Stimulated activated CD8-positive, alpha-beta memory T cell treated with anti-CD3 and anti-CD28 coated beads, Interleukin-2, amount 100 ng/mL, for 48 hours (primary cell): ENCODE measurements at regions not wholly inside any gene's neighbourhood (a gene's known extent, or its start where the extent isn't known, plus 50 kb on each side); places are given as distances from the start of the nearest gene placed in this dataset.
"Not testable (repeated sequence)": the region's sequence is repeated elsewhere in the genome, so short reads cannot be mapped to it uniquely, and the experiment has no call there.

Source experiments
- DNase-seq, 2 donors: peaks; one replicate each; pipeline ENCODE4 v3.0.0-alpha.2; 2020; ENCODE audit warnings: low read depth in 2 of 2

DNA sequence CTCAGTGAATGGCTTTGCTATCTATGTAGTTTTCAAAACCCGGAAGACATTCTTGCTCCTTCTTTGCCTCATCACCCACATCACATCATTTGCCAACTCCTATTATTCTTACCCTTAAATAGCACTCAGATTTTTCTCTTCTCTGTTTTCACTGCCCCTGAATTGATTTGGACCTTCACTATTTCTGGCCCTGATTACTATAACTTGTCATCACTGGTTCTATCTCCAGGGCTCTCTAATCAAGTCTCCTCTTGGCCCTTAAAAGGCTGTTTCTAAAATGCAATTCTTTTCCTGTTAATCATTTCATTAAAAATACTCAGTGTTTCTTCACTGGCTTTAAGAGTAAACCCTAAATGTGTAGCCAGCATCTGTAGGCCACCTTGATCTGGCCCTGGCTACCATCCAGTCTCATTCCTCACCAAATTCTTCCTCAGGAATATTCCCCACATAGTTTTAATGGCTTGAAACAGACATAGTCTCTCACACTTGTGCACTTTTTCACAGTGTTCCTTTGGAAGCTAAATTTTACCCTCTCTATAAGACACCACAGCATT is 437.1 kb upstream of the CBLB start:
- no peak for DNase-seq

DNA sequence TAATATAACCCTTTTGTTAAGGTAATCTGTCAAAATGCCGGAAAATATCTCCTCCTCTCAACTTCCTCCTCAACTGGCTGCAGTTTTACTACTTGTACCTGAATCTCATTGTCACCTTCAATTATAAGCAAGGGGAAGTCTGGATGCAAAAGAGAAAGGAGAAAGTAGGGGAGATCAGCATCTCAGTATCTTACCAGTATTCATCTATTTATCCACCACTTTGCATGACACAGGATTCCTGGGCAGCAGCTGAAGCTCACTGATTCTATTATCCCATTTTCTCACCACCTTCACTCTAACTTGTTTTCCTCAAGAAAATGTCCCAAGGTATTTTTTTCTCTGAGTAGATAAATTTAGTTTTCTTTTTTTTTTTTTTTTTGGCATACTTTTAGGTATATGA is 440.5 kb upstream of the CBLB start:
- DNase-seq: no peak

DNA sequence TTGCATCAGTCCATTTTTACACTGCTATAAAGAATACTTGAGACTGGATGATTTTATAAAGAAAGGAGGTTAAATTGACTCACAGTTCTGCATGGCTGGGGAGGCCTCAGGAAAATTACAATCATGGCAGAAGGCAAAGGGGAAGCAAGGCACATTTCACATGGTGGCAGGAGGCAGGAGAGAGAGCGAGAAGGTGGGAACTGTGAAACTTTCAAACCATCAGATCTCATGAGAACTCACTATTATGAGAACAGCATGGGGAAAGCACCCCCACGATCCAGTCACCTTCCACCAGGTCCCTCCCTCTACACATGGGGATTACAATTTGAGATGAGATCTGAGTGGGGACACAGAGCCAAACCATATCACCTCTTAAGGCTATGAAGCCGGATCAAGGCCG is 441.0 kb upstream of the CBLB start:
- not testable (repeated sequence) for DNase-seq

DNA sequence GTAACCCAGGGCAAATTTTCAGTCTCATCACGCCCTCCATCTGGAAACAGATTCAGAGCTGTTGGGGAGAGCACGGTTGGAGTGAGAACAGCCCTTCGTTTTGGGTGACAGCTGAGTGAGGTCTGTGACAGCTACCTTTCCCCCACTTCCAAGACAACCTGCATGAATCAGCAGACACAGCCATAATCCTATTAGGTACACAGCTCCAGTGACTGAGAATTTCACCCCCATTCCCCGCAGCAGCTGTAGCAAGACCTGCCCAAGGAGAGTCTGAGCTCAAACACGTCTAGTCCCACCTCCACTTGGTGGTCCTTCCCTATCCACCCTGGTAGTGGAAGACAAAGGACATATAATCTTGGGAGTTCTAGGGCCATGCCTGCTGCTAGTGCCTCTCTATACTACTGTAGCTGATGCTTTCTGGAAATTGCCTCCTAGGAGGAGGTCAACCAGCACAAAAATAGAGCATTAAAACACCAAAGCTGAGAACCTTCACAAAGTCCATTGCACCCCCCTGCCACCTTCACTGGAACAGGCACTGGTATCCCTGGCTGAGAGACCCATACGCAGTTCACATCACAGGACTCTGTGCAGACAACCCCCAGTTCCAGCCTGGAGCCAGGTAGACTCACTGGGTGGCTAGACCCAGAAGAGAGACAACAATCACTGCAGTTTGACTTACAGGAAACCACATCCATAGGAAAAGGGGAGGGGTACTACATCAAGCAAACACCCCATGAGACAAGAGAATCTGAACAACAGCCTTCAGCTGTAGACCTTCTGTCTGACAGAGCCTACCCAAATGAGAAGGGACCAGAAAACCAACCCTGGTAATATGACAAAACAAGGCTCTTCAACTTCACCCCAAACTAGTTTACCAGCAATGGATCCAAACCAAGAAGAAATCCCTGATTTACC is 448.6 kb upstream of the CBLB start:
- no peak for DNase-seq

DNA sequence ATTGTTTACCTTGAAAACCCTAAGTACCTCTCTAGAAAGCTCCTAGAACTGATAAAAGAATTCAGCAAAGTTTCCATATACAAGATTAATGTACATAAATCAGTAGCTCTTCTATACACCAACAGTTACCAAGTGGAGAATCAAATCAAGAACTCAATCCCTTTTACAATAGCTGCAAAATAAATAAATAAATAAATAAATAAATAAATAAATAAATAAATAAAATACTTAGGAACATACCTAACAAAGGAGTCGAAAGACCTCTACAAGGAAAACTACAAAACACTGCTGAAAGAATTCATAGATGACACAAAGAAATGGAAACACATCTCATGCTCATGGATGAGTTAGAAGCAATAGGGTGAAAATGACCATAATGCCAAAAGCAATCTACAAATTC is 452.6 kb upstream of the CBLB start:
- not testable (repeated sequence) for DNase-seq

DNA sequence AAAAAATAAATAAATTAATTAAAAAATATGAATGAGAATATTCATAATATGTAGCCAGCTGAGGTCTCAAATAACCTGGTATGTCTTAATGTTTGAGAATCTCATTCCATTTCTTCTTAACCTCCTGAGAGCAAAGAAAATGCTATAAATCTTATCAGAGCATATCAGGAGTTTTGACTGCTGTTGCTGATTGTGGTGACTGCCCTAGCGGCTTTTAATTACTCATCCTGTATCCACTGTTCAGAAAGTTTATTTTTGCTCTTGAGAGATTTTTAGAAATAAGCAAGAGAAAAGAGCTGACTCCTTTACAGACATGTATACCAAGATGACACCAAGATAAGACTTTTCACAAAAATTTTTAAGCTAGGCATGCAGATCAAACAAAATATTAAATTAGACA is 454.8 kb upstream of the CBLB start:
- no peak for DNase-seq

DNA sequence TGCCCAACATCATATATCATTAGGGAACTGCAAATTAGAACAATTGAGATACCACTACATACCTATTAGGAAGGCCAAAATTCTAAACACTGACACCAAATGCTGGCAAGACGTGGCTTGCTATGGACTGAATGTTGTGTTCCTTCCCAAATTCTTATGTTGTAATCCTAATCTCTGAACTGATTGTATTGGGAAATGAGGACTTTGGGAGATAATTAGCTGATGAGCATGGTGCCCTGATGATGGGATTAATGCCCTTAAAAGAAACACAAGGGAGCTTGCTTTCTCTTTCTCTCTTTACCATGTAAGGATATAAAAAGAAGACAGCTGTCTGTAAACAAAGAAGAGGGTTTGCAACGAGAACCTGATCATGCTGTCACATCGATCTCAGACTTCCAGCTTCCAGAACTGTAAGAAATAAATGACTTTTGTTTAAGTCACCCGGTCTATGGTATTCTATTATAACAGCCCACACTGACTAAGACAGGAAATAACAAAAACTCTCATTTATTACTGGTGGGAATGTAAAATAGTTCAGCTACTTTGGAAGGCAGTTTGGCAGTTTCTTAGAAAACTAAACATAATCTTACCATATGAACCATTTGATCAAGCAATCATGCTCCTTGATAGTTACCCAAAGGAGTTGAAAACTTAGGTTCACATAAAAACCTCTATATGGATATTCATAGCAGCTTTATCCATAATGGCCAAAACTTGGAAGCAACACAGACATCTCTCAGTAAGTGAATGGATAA is 458.3 kb upstream of the CBLB start:
- DNase-seq: no peak

DNA sequence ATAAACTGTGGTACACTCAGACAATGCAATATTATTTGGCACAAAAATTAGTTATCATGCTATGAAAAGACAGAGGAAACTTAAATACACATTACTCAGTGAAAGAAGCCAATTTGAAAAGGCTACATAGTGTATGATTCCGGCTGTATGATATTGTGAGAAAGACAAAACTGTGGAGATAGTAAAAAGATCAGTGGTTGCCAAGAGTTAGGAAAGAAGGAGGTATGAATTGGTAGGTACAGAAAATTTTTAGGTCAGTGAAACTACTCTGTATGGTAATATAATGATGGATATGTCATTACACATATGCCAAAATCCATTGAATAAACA is 458.8 kb upstream of the CBLB start:
- no peak for DNase-seq

DNA sequence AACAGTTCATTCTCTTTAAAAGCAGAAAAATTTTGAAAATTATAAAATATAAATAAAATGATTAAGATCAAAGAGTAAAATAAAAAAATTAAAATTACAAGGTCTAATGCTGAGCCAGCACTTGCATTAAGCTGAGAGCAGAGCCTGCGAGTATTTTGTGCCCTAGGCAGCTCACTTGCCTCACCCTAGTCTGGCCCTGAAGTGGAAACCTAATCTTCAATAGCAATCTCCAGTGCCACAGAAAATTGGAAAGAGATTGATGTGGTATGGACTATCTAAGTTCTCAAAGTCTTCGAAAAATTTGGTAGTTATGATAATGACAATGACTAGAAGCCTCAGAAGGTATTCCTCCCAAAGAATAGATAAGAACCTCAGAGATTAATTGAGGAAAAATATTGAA is 459.4 kb upstream of the CBLB start:
- no peak for DNase-seq

DNA sequence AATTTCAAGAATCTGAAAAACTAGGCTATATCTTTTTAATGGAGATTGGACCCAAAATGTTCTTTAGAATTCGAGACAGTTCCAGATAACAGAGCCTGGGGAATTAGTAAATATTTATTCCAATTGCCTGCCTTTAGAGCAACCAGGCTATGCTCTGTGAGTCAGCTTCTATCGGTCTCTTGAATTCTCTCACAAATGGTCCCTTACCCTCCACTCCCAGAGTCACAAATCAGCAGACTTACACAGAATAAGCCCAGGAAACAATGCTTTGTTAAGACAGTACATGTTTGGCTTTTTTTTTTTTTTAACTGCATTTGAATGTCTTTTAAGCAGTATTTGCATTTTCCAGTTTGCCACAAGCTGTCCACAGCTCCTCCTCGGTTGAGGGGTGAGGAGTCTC is 460.7 kb upstream of the CBLB start:
- no peak for DNase-seq

DNA sequence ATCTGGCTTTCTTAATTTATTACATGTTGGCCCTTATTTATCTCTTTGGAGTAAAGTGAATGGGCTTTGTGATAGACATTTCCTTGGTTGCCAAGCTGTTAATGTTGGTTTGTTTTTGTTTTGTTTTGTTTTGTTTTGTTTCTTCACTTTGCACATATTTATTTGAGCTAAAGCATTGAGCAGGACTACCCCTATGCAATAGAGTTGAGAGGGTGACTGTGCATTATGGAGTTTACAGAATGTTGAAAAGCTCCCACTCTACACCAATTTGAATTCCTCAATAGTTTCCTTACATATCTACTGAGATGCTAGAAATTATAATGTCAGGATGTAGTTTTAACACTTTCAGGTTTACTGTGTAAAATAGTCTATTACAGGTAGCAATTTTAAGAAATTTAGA is 462.8 kb upstream of the CBLB start:
- no peak for DNase-seq

DNA sequence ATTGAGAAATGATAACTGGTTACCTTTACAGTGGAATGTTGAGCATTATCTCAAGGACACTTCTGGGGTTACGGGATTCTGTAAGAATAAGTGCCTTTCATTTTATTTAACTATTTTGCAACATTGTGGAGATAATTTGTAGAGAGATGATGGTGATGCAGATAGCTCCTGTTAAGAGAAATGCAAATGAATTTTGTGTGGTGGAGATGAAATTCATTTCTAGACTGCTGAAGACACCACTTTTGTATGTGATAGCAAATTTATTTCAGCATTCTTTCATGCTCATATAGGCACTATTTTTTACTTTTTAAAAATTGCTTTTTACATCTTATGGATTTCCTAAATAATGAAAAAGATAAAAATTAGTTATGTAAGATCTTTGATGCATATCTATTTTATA is 463.3 kb upstream of the CBLB start:
- no peak for DNase-seq

DNA sequence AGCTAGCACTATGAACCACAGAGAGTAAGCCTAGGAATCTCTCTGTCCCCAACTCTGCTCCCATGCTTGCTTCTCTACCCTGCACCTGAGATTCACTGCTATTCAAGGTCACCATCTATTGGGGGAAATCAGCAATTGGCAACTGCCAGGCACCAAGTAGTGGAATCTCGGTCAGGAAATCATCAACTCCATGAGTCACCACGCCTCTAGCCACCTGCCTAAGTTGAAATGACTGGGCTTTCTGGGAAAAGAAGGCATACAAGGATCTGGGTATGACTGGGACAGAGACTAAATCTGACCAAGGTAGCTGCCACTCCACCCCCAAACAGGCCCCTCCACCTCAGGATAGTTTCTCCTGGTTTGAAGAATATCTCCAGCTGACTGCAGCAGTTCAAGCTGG is 464.1 kb upstream of the CBLB start:
- peak; percentile 24 to 44 for DNase-seq

DNA sequence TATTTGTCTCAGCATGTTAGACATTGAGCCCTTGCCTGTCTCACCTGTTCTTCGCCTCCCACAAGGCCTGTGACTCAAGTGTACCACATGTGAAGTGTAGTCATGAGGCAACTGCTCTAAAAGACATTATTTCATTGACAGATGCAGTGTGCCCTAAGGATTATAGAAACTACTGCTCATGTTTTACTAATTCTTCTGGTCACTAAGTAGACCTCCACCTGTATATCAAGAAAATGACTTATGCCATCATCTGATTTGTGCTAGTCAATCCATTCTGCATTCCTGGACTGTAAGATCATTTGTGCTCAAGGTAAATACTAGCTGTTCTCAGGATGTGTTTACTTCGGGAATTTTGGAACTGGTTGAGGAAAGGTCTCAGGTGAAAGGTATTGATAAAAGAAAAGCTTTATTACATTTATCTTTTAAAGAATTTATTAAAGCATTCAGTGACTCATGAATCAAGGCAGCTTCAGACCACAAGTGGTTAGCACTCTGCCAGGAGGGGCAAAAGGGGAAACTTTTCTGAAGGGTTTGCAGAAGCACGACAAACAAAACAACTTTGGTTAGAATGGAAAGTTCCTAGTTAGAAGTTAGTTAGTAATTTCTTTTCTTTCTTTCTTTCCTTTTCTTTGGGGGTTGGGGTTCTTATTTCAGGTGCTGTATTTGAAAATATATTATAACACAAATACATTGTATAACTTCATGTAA is 465.3 kb upstream of the CBLB start:
- DNase-seq: peak in 1 of 2 donors; percentile 38

DNA sequence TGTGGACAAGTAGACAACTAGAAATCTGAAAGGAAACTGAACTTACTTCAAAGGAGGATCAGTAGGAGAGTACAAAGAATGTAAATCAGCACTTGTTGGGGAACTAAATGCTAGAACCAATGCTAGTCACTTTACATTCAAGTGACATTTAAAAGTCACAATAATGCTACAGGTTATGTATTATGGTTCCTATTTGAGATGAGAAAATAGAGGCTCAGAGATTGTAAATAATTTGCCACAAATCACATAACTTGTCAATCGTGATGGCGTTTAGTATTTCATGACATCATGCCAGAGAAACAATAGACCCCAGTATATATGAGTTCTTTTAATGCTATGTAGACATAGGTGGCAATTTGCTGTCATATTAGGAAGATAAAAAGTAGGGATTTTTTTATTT is 467.8 kb upstream of the CBLB start:
- DNase-seq: no peak

DNA sequence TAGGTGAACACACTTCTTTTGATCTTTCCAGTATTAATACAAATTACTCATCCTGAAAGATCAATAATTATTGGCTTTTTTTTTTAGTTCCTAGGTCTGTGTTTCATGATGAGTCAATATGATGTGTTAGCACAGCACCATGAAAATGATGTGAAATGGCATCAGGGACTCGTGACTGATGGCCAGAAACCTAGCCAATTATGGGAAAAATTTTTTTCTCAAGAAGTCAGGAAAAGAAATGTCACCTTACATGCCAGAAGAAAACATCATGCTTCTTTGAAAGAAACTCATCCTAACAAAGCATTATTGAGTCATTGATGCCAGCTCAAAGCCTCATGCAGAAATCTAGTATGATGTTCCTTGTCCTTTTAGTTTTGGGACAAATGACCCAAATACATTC is 468.3 kb upstream of the CBLB start:
- no peak for DNase-seq

DNA sequence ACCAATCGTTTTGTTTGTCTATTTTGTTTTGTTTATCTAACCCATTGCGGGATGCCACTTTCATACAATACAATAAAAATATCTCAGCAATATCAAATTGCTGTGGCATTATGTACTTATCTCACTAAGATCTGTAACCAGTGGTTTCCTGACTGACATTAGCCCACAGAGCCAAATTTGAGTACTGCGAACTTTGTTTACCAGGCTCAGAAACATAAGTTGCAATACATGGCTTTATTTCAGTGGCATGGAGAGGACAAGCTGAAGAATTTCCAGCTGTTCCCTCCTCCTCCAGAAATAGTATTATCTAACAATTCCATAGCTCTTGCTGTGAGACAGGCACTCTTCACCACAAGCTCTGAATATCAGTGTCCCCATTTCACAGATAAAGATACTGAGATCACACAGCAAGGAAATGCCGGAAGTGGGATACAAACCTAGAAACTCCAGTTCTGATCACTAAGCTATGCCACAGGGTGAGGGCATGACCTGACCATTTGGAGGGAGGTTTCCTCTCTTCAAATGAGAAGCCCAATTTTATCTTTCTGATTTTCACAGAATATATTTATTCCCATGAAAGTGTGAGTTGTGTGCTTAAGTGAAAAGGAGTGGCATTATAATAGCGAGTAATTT is 469.9 kb upstream of the CBLB start:
- no peak for DNase-seq

DNA sequence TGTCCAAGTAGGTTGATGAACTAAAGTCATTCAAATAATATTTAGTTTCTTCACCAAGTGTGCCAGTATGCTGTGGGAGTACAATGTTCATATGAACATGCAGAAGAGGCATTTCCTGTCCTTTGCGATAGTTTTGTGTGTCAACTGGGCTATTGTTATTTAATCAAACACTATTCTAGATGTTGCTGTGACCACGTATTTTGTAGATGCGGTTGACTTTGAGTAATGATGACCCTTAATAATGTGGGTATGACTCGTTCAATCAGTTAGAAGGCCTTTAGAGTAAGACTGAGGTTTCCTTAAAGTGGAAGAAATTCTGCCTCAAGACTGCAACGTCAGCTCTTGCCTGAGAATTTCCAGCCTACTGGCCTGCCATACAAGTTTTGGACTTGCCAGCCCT is 470.7 kb upstream of the CBLB start:
- no peak for DNase-seq

DNA sequence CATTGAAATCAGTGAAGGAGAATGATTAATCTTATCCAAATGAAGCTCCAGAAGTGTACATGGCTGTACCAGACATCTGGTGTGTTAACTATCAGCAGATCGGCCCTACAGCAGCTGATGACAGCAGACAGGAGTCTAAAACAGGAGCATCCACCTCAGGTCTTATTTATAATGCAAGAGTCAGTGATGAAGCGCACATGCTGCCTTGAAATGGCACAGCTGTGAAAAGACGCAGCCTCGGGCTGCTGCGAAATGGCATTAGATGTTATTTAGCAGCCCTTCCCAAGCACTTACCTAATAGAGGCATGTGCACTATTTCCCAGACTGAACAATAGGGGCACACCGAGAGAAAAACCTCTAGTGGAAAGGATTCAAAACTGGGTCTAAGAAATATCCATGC is 472.3 kb upstream of the CBLB start:
- DNase-seq: no peak

DNA sequence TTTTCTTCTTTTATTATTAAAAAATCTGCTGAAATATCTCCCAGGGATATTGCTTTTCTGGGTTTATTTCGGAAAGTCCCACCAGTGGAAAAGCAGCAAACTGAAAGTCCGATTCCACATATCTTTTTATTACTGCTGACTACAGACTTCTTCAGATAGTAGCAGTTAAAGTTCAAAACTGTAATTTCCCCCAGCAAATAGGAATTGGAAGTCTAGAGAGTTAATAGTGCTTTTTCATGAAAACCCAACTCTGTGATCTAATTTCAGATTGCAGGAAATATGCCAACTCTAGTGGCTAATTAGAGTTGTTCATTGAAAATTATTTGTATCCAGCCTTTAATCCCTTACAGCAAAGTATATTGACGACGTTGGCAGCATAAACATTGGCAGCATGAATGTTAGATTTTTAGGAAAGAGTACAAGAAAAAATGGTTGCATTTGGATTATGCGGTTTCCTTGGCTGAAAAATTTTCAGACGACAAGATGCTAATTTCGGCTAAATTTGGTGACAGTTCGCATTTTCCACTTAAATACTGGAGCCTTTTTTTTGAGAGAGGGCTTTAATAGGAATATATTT is 472.9 kb upstream of the CBLB start:
- DNase-seq: no peak

DNA sequence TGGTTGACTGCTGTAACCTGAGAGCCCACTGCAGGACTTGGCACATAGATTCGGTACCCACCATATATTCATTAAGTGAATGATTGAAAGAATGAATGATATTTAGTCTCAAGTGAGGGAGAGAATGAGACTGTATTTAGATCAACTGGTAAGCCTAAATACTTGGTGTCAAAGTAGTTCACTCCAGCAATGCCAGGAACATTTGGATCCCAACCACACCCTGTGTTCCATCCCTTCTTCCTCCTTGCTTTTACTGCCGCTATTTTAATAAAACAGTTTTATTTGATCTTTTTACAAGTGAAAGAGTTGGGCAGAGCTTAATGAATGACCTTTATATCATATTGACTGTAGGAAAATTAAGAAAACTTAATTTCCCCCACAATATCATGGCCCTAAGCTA is 473.6 kb upstream of the CBLB start:
- DNase-seq: no peak

DNA sequence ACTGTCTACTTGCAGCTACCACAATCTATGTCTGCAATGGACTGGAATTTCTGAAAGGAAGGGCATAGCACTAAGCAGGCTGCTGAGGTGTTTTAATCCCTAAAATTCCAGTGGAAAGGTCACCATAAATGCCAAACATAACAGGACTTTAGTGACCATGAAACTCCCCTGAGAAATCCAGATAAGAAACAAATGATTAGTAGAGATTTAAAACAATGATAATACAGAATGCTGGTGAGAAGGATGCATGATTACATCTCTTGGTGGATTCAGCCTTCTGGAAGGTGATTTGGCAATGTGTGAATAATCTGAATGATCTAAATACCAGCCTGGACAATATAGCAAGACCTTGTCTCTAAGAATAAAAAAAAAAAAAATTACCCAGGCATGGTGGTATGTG is 475.0 kb upstream of the CBLB start:
- no peak for DNase-seq
